Body of pancreas (tissue), 4 donors: ENCODE measurements at regions not wholly inside any gene's neighbourhood (a gene's known extent, or its start where the extent isn't known, plus 50 kb on each side); places are given as distances from the start of the nearest gene placed in this dataset.

Source experiments
- POLR2A ChIP-seq, 3 donors: fragments of 450-650 bp; IDR thresholded peaks; one replicate each; pipeline ENCODE4 v1.6.1; 2016; ENCODE audit warnings: antibody characterized with exemption in 3 of 3, mild to moderate bottlenecking in 2 of 3
- TF ChIP-seq, protein P1 (sequence below), 7 experiments: fragments of 450-650 bp in 4 of 7; fragments of 200-600 bp in 3 of 7; sonication (generic) in 3 of 7; IDR thresholded peaks; one replicate each; pipeline ENCODE4 v1.5.1; 2016 to 2019; ENCODE audit warnings: antibody characterized with exemption in 7 of 7

DNA sequence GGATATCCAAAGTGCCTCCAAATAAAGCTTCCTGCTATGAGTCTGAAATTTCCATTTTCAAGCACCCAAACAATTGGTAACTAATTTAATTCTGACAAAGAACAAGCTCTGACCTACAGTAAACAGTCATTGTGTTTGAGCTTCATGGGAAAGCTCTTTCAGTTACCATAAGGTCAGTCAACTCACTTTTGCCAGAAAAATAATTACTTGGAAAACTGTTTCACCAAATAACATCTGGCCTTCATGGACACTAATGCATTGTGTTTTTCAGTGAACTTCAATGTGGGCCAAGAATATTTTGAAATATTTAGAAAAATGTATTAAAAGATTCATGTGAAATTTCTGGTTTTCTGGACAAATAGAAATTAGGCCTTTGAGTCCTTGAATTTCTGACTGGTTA is 369.9 kb downstream of the GALR1 start:
- TF ChIP-seq POLR2A (IDR thresholded peaks at IDR 0.05): no peak
- TF ChIP-seq, protein P1, sequence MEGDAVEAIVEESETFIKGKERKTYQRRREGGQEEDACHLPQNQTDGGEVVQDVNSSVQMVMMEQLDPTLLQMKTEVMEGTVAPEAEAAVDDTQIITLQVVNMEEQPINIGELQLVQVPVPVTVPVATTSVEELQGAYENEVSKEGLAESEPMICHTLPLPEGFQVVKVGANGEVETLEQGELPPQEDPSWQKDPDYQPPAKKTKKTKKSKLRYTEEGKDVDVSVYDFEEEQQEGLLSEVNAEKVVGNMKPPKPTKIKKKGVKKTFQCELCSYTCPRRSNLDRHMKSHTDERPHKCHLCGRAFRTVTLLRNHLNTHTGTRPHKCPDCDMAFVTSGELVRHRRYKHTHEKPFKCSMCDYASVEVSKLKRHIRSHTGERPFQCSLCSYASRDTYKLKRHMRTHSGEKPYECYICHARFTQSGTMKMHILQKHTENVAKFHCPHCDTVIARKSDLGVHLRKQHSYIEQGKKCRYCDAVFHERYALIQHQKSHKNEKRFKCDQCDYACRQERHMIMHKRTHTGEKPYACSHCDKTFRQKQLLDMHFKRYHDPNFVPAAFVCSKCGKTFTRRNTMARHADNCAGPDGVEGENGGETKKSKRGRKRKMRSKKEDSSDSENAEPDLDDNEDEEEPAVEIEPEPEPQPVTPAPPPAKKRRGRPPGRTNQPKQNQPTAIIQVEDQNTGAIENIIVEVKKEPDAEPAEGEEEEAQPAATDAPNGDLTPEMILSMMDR (IDR thresholded peaks at IDR 0.05): no peak
